HG03159 (cell line): ENCODE measurements at regions not wholly inside any gene's neighbourhood (a gene's known extent, or its start where the extent isn't known, plus 50 kb on each side); places are given as distances from the start of the nearest gene placed in this dataset.
"Not testable (repeated sequence)": the region's sequence is repeated elsewhere in the genome, so short reads cannot be mapped to it uniquely, and the experiment has no call there.

Experiments
- ATAC-seq: cut with Tn5 transposase; IDR thresholded peaks from one replicate; pipeline ENCODE4 v1.9.1; 2021; ENCODE audit warnings: mild to moderate bottlenecking, moderate library complexity; ENCODE audit not compliant: unreplicated experiment

- ATAC-seq, result no peak
These were observed 131.2 kb upstream of the UNC5B start for GRCh38 chr10:71081229-71081560.

- ATAC-seq, result no peak
These were observed 130.5 kb upstream of the UNC5B start for GRCh38 chr10:71081912-71082311.

- ATAC-seq, result no peak
These were observed 129.2 kb upstream of the UNC5B start for GRCh38 chr10:71082960-71083715.

- ATAC-seq, result no peak
These were observed 128.7 kb upstream of the UNC5B start for GRCh38 chr10:71083716-71083975.

GRCh38 chr10:71084061-71084817, 128.1 kb upstream of the UNC5B start:
- ATAC-seq, result no peak

GRCh38 chr10:71084818-71085126, 127.6 kb upstream of the UNC5B start:
- ATAC-seq, result no peak

GRCh38 chr10:71085689-71086438, 126.5 kb upstream of the UNC5B start:
- ATAC-seq, result no peak

- ATAC-seq, result no peak
These were observed 125.8 kb upstream of the UNC5B start for GRCh38 chr10:71086439-71087080.

- no peak for ATAC-seq
These were observed 124.7 kb upstream of the UNC5B start for GRCh38 chr10:71087622-71088021.

GRCh38 chr10:71088054-71088453, 124.3 kb upstream of the UNC5B start:
- no peak for ATAC-seq

- not testable (repeated sequence) for ATAC-seq
These were observed 123.8 kb upstream of the UNC5B start for GRCh38 chr10:71088578-71088977.

GRCh38 chr10:71089162-71089561, 123.2 kb upstream of the UNC5B start:
- ATAC-seq, result no peak

- no peak for ATAC-seq
These were observed 122.0 kb upstream of the UNC5B start for GRCh38 chr10:71090330-71090729.

GRCh38 chr10:71090801-71091200, 121.6 kb upstream of the UNC5B start:
- ATAC-seq, result no peak

GRCh38 chr10:71092812-71093401, 119.5 kb upstream of the UNC5B start:
- no peak for ATAC-seq

- no peak for ATAC-seq
These were observed 118.8 kb upstream of the UNC5B start for GRCh38 chr10:71093531-71093930.

- ATAC-seq, result no peak
These were observed 117.5 kb upstream of the UNC5B start for GRCh38 chr10:71094712-71095390.

- no peak for ATAC-seq
These were observed 112.5 kb upstream of the UNC5B start for GRCh38 chr10:71099731-71100361.

GRCh38 chr10:71103961-71104360, 108.4 kb upstream of the UNC5B start:
- ATAC-seq, result no peak

GRCh38 chr10:71106151-71106550, 106.2 kb upstream of the UNC5B start:
- not testable (repeated sequence) for ATAC-seq
